HCT116 (cell line): ENCODE measurements at regions not wholly inside any gene's neighbourhood (a gene's known extent, or its start where the extent isn't known, plus 50 kb on each side); places are given as distances from the start of the nearest gene placed in this dataset.

ENCODE experiments used
- ATAC-seq: fragments of 200-7000 bp; cut with Tn5 transposase; 2 replicates; pipeline ENCODE4 v1.9.1; 2020; ENCODE audit warnings: mild to moderate bottlenecking, moderate library complexity
- BruUV-seq: library from RNA; stranded (reverse); fragments of 400-500 nt; replicated peaks from 2 replicates; lab custom pipeline; 2021; lab: Mats Ljungman, UMichigan
- CTCF ChIA-PET: fragments of 300-600 bp; sonication (Branson Sonifier 250); formaldehyde crosslinking; loops from one replicate; lab custom pipeline; 2021; ENCODE audit warnings: antibody characterized with exemption; lab: Charles Lee
- POLR2A ChIA-PET: fragments of 300-600, 350-600 bp; sonication (Branson Sonifier 250); formaldehyde crosslinking; loops from one replicate; lab custom pipeline; 2021; ENCODE audit warnings: antibody characterized with exemption; lab: Charles Lee
- RAD21 ChIA-PET, 2 experiments: fragments of 300-600 bp; sonication (Branson Sonifier 250); formaldehyde crosslinking; loops; one replicate each; lab custom pipeline; 2023; ENCODE audit warnings: low total read pairs in 2 of 2; ENCODE audit not compliant: uncharacterized antibody in 2 of 2, unreplicated experiment in 2 of 2, low non-redundant PET in 1 of 2; lab: Charles Lee
- DNase-seq: peaks from one replicate; pipeline ENCODE4 v3.0.0-alpha.2; 2010; ENCODE audit warnings: low read depth, low spot score
- H2AFZ ChIP-seq: fragments of 200-600 bp; shearing (Covaris generic), sonication (generic); 2 replicates; pipeline ENCODE4 v1.6.1; 2017; ENCODE audit warnings: low read depth, mixed run types, mixed read lengths, antibody characterized with exemption, low read length; ENCODE audit not compliant: poor library complexity, severe bottlenecking
- H3K27ac ChIP-seq: 2 replicates; pipeline ENCODE4 v1.5.1; 2012; ENCODE audit warnings: low read depth, low read length
- H3K27me3 ChIP-seq: fragments of 200-600 bp; sonication (generic); 2 replicates; pipeline ENCODE4 v1.6.1; 2016; ENCODE audit warnings: mixed run types, low read length, mixed read lengths; ENCODE audit not compliant: insufficient read depth
- H3K36me3 ChIP-seq, 2 experiments: fragments of 200-500 bp in 1 of 2; fragments of 200-600 bp in 1 of 2; sonication (Bioruptor generic) in 1 of 2; sonication (generic) in 1 of 2; 2 replicates each; pipeline versions ENCODE4 v1.5.1 to v1.6.1; 2014 to 2016; ENCODE audit warnings: low read length in 2 of 2, inconsistent platforms in 1 of 2, mixed read lengths in 1 of 2, mixed run types in 1 of 2; ENCODE audit not compliant: insufficient read depth in 2 of 2, control insufficient read depth in 1 of 2
- H3K4me1 ChIP-seq, 2 experiments: fragments of 200-600 bp in 1 of 2; sonication (generic) in 1 of 2; 2 replicates each; pipeline versions ENCODE4 v1.5.1 to v1.6.1; 2012 to 2017; ENCODE audit warnings: low read length in 2 of 2, inconsistent platforms in 1 of 2, mild to moderate bottlenecking in 1 of 2, mixed read lengths in 1 of 2, mixed run types in 1 of 2, moderate library complexity in 1 of 2; ENCODE audit not compliant: insufficient read depth in 2 of 2, control insufficient read depth in 1 of 2
- H3K4me2 ChIP-seq: fragments of 200-600 bp; sonication (generic); 2 replicates; pipeline ENCODE4 v1.6.1; 2017; ENCODE audit warnings: mixed run types, low read length, mixed read lengths
- H3K4me3 ChIP-seq, 2 experiments: fragments of 200-600 bp in 1 of 2; sonication (generic) in 1 of 2; replicated peaks in 1 of 2; 2 replicates each; pipeline ENCODE4 v1.5.1; 2011 to 2016; ENCODE audit warnings: low read length in 2 of 2, control low read depth in 1 of 2, low read depth in 1 of 2, mild to moderate bottlenecking in 1 of 2, mixed read lengths in 1 of 2, mixed run types in 1 of 2
- H3K79me2 ChIP-seq: fragments of 200-600 bp; sonication (generic); 2 replicates; pipeline ENCODE4 v1.6.1; 2017; ENCODE audit warnings: mild to moderate bottlenecking, mixed run types, low read length, moderate library complexity, mixed read lengths; ENCODE audit not compliant: insufficient read depth
- H3K9ac ChIP-seq: fragments of 200-600 bp; sonication (generic); 2 replicates; pipeline ENCODE4 v1.6.1; 2016; ENCODE audit warnings: low read length, mixed read lengths
- H3K9me2 ChIP-seq: fragments of 200-600 bp; sonication (generic), shearing (Covaris generic); 2 replicates; pipeline ENCODE4 v1.6.1; 2017; ENCODE audit warnings: mixed run types, mild to moderate bottlenecking, moderate library complexity; ENCODE audit not compliant: insufficient read depth
- H3K9me3 ChIP-seq, 2 experiments: fragments of 200-500 bp in 1 of 2; fragments of 200-600 bp in 1 of 2; sonication (Bioruptor generic) in 1 of 2; sonication (generic) in 1 of 2; 2 replicates each; pipeline ENCODE4 v1.6.1; 2014 to 2017; ENCODE audit warnings: low read length in 2 of 2, mixed read lengths in 2 of 2, inconsistent platforms in 1 of 2, low read depth in 1 of 2, mild to moderate bottlenecking in 1 of 2, mixed run types in 1 of 2, moderate library complexity in 1 of 2; ENCODE audit not compliant: control insufficient read depth in 1 of 2, insufficient read depth in 1 of 2
- H4K20me1 ChIP-seq: fragments of 200-600 bp; sonication (generic), shearing (Covaris generic); 2 replicates; pipeline ENCODE4 v1.6.1; 2017; ENCODE audit warnings: mixed run types, mild to moderate bottlenecking, moderate library complexity; ENCODE audit not compliant: insufficient read depth
- EZH2 ChIP-seq: fragments of 200-600 bp; sonication (generic); IDR thresholded peaks from 2 replicates; pipeline ENCODE4 v1.6.1; 2017; ENCODE audit warnings: antibody characterized with exemption, mixed run types
- EZH2phosphoT487 ChIP-seq: fragments of 200-600 bp; IDR thresholded peaks from 2 replicates; pipeline ENCODE4 v1.6.1; 2018; ENCODE audit warnings: antibody characterized with exemption, borderline replicate concordance
- FOSL1 ChIP-seq: IDR thresholded peaks from 2 replicates; pipeline ENCODE4 v1.6.1; 2012; ENCODE audit warnings: low read depth
- SP1 ChIP-seq: IDR thresholded peaks from 2 replicates; pipeline ENCODE4 v1.6.1; 2012; ENCODE audit warnings: low read depth
- TCF7L2 ChIP-seq: IDR thresholded peaks from 2 replicates; pipeline ENCODE4 v1.7.0; 2011; ENCODE audit warnings: borderline replicate concordance, inconsistent platforms; ENCODE audit not compliant: insufficient read depth, insufficient read length; ENCODE audit errors: extremely low read depth
- ZBTB33 ChIP-seq: IDR thresholded peaks from 2 replicates; pipeline ENCODE4 v1.6.1; 2011; ENCODE audit warnings: mild to moderate bottlenecking, low read length, moderate library complexity; ENCODE audit not compliant: insufficient replicate concordance; ENCODE audit errors: extremely low read depth
- ZNF274 ChIP-seq: fragments of 200-500 bp; sonication (Bioruptor generic); IDR thresholded peaks from 2 replicates; pipeline ENCODE4 v1.6.1; 2014; ENCODE audit warnings: mild to moderate bottlenecking, low read depth, low read length, inconsistent platforms
- intact Hi-C: fragments of 100-400 bp; cut with micrococcal nuclease; formaldehyde crosslinking; loops from 2 replicates; pipeline ENCODE4 v1.10.0; 2022
- TF ChIP-seq, protein P1 (sequence below), 3 experiments: fragments of 200-600 bp in 1 of 3; sonication (generic) in 1 of 3; IDR thresholded peaks in 2 of 3; conservative IDR thresholded peaks in 1 of 3; 2 replicates each; pipeline ENCODE4 v1.5.1; 2012 to 2017; ENCODE audit warnings: low read depth in 2 of 3, low read length in 2 of 3, antibody characterized with exemption in 1 of 3, borderline replicate concordance in 1 of 3, control low read depth in 1 of 3, mild to moderate bottlenecking in 1 of 3, mixed read lengths in 1 of 3, mixed run types in 1 of 3, moderate library complexity in 1 of 3; ENCODE audit not compliant: insufficient read depth in 1 of 3
- TF ChIP-seq, protein P2 (sequence below): IDR thresholded peaks from 2 replicates; pipeline ENCODE4 v1.6.1; 2012

- Histone ChIP-seq H3K79me2 (peaks cover 36% of the 10 kb centered on the region), H3K9ac (no peak overlapping the region)
- POLR2A ChIA-PET = no interaction called here
- no peak for ATAC-seq
- TF ChIP-seq FOSL1 (no peak), EZH2 (no peak), ZBTB33 (no peak), ZNF274 (no peak), SP1 (no peak), TCF7L2 (no peak), EZH2phosphoT487 (no peak)
- TF ChIP-seq, protein P1, sequence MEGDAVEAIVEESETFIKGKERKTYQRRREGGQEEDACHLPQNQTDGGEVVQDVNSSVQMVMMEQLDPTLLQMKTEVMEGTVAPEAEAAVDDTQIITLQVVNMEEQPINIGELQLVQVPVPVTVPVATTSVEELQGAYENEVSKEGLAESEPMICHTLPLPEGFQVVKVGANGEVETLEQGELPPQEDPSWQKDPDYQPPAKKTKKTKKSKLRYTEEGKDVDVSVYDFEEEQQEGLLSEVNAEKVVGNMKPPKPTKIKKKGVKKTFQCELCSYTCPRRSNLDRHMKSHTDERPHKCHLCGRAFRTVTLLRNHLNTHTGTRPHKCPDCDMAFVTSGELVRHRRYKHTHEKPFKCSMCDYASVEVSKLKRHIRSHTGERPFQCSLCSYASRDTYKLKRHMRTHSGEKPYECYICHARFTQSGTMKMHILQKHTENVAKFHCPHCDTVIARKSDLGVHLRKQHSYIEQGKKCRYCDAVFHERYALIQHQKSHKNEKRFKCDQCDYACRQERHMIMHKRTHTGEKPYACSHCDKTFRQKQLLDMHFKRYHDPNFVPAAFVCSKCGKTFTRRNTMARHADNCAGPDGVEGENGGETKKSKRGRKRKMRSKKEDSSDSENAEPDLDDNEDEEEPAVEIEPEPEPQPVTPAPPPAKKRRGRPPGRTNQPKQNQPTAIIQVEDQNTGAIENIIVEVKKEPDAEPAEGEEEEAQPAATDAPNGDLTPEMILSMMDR (IDR thresholded peaks at IDR 0.05 in 2 of 3, conservative IDR thresholded peaks at IDR 0.05 in 1 of 3; ENCODE audit: borderline replicate concordance in 1 of 3, insufficient read depth in 1 of 3, low read depth in 2 of 3, low read length in 2 of 3) = no peak
- TF ChIP-seq, protein P2, sequence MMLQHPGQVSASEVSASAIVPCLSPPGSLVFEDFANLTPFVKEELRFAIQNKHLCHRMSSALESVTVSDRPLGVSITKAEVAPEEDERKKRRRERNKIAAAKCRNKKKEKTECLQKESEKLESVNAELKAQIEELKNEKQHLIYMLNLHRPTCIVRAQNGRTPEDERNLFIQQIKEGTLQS = no peak
- TF ChIP-seq, all 23 proteins: peak for 0
- ChIA-PET CTCF (no interaction called here), RAD21 (no interaction called here)
- Histone ChIP-seq H3K4me3 (no peak overlapping the region), H3K4me2 (no peak overlapping the region), H3K9me3 (no peaks in the 10 kb centered on the region; a peak in 1 of 4 replicates), H4K20me1 (no peaks in the 10 kb centered on the region), H3K9me2 (no peaks in the 10 kb centered on the region), H3K27ac (no peak overlapping the region), H3K36me3 (no peaks in the 10 kb centered on the region), H3K4me1 (no peaks in the 10 kb centered on the region), H2AFZ (no peak overlapping the region), H3K27me3 (no peaks in the 10 kb centered on the region)
- no peak for DNase-seq
- BruUV-seq = no TSS peak
- intact Hi-C loops = loop anchor here (5.0 kb wide), 1 partner anchor 67 kb away; no protein-coding TSS in a partner anchor
Measured at GRCh38 chr10:91170418-91170817, 50.0 kb upstream of the PCGF5 start.
